H9 (cell line): ENCODE measurements at regions not wholly inside any gene's neighbourhood (a gene's known extent, or its start where the extent isn't known, plus 50 kb on each side); places are given as distances from the start of the nearest gene placed in this dataset.

ENCODE experiments used
- DNase-seq: peaks from one replicate; pipeline ENCODE4 v3.0.0-alpha.2; 2017
- H2AFZ ChIP-seq: one replicate; pipeline ENCODE4 v1.6.1; 2013; ENCODE audit warnings: mild to moderate bottlenecking, low read length, control low read depth, moderate library complexity
- H2AK5ac ChIP-seq: 2 replicates; pipeline ENCODE4 v1.6.1; 2013; ENCODE audit warnings: low read length, control low read depth, mixed read lengths; ENCODE audit not compliant: insufficient read length
- H2BK120ac ChIP-seq: one replicate; pipeline ENCODE4 v1.6.1; 2013; ENCODE audit warnings: low read depth, mild to moderate bottlenecking, low read length, control low read depth, inconsistent platforms; ENCODE audit not compliant: poor library complexity, severe bottlenecking
- H2BK12ac ChIP-seq: 2 replicates; pipeline ENCODE4 v1.6.1; 2013; ENCODE audit warnings: low read length, control low read depth, mixed read lengths, low read depth; ENCODE audit not compliant: insufficient read length
- H2BK15ac ChIP-seq: 2 replicates; pipeline ENCODE4 v1.6.1; 2013; ENCODE audit warnings: low read depth, low read length, control low read depth
- H2BK20ac ChIP-seq: one replicate; pipeline ENCODE4 v1.6.1; 2013; ENCODE audit warnings: low read depth, mild to moderate bottlenecking, low read length, control low read depth, inconsistent platforms; ENCODE audit not compliant: poor library complexity, severe bottlenecking
- H2BK5ac ChIP-seq: 2 replicates; pipeline ENCODE4 v1.6.1; 2013; ENCODE audit warnings: low read length, control low read depth, mixed read lengths; ENCODE audit not compliant: insufficient read length
- H3K14ac ChIP-seq: 2 replicates; pipeline ENCODE4 v1.6.1; 2013; ENCODE audit warnings: low read length, control low read depth; ENCODE audit not compliant: insufficient read depth
- H3K18ac ChIP-seq: 2 replicates; pipeline ENCODE4 v1.6.1; 2013; ENCODE audit warnings: low read depth, mild to moderate bottlenecking, mixed read lengths, low read length, control low read depth; ENCODE audit not compliant: insufficient read length
- H3K23ac ChIP-seq: 2 replicates; pipeline ENCODE4 v1.6.1; 2013; ENCODE audit warnings: low read length, control low read depth, mixed read lengths, low read depth; ENCODE audit not compliant: insufficient read length
- H3K23me2 ChIP-seq: 2 replicates; pipeline ENCODE4 v1.6.1; 2013; ENCODE audit warnings: low read depth, mild to moderate bottlenecking, mixed read lengths, low read length, control low read depth; ENCODE audit not compliant: insufficient read length, poor library complexity, severe bottlenecking
- H3K27ac ChIP-seq: 2 replicates; pipeline ENCODE4 v1.5.1; 2013; ENCODE audit warnings: low read length, control low read depth, mixed read lengths, low read depth; ENCODE audit not compliant: insufficient read length
- H3K27me3 ChIP-seq: 2 replicates; pipeline ENCODE4 v1.6.1; 2013; ENCODE audit warnings: low read length, control low read depth, inconsistent platforms; ENCODE audit not compliant: insufficient read depth
- H3K4ac ChIP-seq: 2 replicates; pipeline ENCODE4 v1.6.1; 2013; ENCODE audit warnings: low read depth, mild to moderate bottlenecking, control low read depth, inconsistent platforms, low read length, moderate library complexity
- H3K4me1 ChIP-seq: 2 replicates; pipeline ENCODE4 v1.6.1; 2013; ENCODE audit warnings: low read length, control low read depth, inconsistent platforms; ENCODE audit not compliant: insufficient read depth
- H3K4me2 ChIP-seq: 2 replicates; pipeline ENCODE4 v1.6.1; 2013; ENCODE audit warnings: low read length, control low read depth, mixed read lengths; ENCODE audit not compliant: insufficient read length, insufficient read depth
- H3K56ac ChIP-seq: 2 replicates; pipeline ENCODE4 v1.6.1; 2013; ENCODE audit warnings: low read depth, mild to moderate bottlenecking, mixed read lengths, low read length, control low read depth; ENCODE audit not compliant: insufficient read length
- H3K79me1 ChIP-seq: 2 replicates; pipeline ENCODE4 v1.6.1; 2013; ENCODE audit warnings: low read depth, mild to moderate bottlenecking, moderate library complexity, low read length, control low read depth, inconsistent platforms; ENCODE audit not compliant: insufficient read depth, poor library complexity, severe bottlenecking
- H3K79me2 ChIP-seq: 2 replicates; pipeline ENCODE4 v1.6.1; 2013; ENCODE audit warnings: low read length, control low read depth, inconsistent platforms; ENCODE audit not compliant: insufficient read depth
- H3K9ac ChIP-seq: 2 replicates; pipeline ENCODE4 v1.6.1; 2013; ENCODE audit warnings: low read length, control low read depth, mixed read lengths; ENCODE audit not compliant: insufficient read length; ENCODE audit errors: extremely low read depth
- H3K9me3 ChIP-seq: one replicate; pipeline ENCODE4 v1.6.1; 2013; ENCODE audit warnings: low read depth, low read length, inconsistent platforms; ENCODE audit not compliant: control insufficient read depth
- H3T11ph ChIP-seq: one replicate; pipeline ENCODE4 v1.6.1; 2013; ENCODE audit warnings: mild to moderate bottlenecking, low read length, control low read depth, inconsistent platforms
- H4K20me1 ChIP-seq: one replicate; pipeline ENCODE4 v1.6.1; 2013; ENCODE audit not compliant: control insufficient read depth, insufficient read length, insufficient read depth
- H4K5ac ChIP-seq: 2 replicates; pipeline ENCODE4 v1.6.1; 2013; ENCODE audit warnings: low read depth, mild to moderate bottlenecking, mixed read lengths, low read length, control low read depth; ENCODE audit not compliant: insufficient read length
- H4K8ac ChIP-seq: replicated peaks from 2 replicates; pipeline ENCODE4 v1.6.1; 2013; ENCODE audit warnings: low read length, control low read depth, mixed read lengths, low read depth; ENCODE audit not compliant: insufficient read length
- H4K91ac ChIP-seq: 2 replicates; pipeline ENCODE4 v1.6.1; 2013; ENCODE audit warnings: low read depth, mild to moderate bottlenecking, moderate library complexity, mixed read lengths, low read length, control low read depth; ENCODE audit not compliant: insufficient read length
- H3K27ac Mint-ChIP-seq, 3 experiments: 2 replicates in 2 of 3; 3 replicates in 1 of 3; pipeline ENCODE4 v1.8.0; 2020 to 2021; ENCODE audit warnings: mixed read lengths in 3 of 3, mild to moderate bottlenecking in 1 of 3, moderate library complexity in 1 of 3
- H3K27me3 Mint-ChIP-seq: 2 replicates; pipeline ENCODE4 v1.8.0; 2021; ENCODE audit warnings: low read depth, mild to moderate bottlenecking, moderate library complexity, mixed read lengths
- H3K36me3 Mint-ChIP-seq, 3 experiments: 2 replicates in 2 of 3; 3 replicates in 1 of 3; pipeline ENCODE4 v1.8.0; 2020 to 2021; ENCODE audit warnings: low read depth in 3 of 3, mixed read lengths in 3 of 3; ENCODE audit not compliant: insufficient read depth in 1 of 3
- H3K4me1 Mint-ChIP-seq, 2 experiments: 2 replicates each; pipeline ENCODE4 v1.8.0; 2020; ENCODE audit warnings: mixed read lengths in 2 of 2
- H3K4me3 Mint-ChIP-seq, 2 experiments: 2 replicates in 1 of 2; 3 replicates in 1 of 2; pipeline ENCODE4 v1.8.0; 2020 to 2021; ENCODE audit warnings: mild to moderate bottlenecking in 2 of 2, mixed read lengths in 2 of 2, moderate library complexity in 1 of 2
- H3K9me3 Mint-ChIP-seq, 2 experiments: 2 replicates in 1 of 2; 3 replicates in 1 of 2; pipeline ENCODE4 v1.8.0; 2020; ENCODE audit warnings: mild to moderate bottlenecking in 2 of 2, mixed read lengths in 2 of 2, moderate library complexity in 1 of 2
- WGBS: extraction: QIAGEN DNeasy Blood & Tissue Kit; methylation state at CpG from one replicate; pipeline ENCODE4 v1.1.7; 2013; ENCODE audit warnings: missing lambda C conversion rate, low lambda C conversion rate, mixed read lengths; ENCODE audit not compliant: insufficient read length; ENCODE audit errors: extremely low coverage; 5-methylcytosine and 5-hydroxymethylcytosine counted together
- TF ChIP-seq, protein P1 (sequence below): fragments of 200-600 bp; sonication (generic); conservative IDR thresholded peaks from 3 replicates; pipeline ENCODE4 v1.8.0; 2021; ENCODE audit warnings: antibody characterized with exemption, mild to moderate bottlenecking

DNA sequence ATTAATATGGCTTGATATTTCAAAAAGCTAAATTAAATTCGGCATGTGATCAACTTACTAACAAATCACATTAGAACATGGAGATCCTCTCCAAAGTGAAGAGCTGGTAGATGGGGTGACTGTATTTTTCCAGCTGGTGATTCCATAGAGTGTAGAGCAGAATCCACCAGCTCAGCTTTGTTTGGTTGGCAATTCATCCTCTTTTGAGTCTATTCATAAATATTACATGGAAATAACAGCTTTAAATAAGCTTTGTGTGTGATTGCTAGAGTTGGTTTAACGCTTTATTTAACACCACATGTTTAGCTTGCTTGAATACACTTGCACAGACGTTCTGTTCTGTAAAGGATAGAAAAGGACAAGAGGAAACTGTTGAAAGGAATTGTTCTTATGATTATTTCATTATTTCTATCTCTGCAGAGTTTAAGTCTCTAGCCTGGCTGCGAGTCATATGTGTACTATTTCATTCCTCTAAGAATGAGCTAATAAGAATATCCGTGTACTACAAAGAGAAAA is 738.3 kb upstream of the KIRREL3 start:
- no peak overlapping the region for H4K8ac ChIP-seq
- Mint-ChIP-seq H3K4me3 (no peak overlapping the region; a peak in 1 of 5 replicates), H3K27me3 (no peaks in the 10 kb centered on the region), H3K9me3 (no peaks in the 10 kb centered on the region), H3K36me3 (no peaks in the 10 kb centered on the region), H3K27ac (no peak overlapping the region), H3K4me1 (no peaks in the 10 kb centered on the region)
- H4K91ac ChIP-seq = no peak overlapping the region
- no peaks in the 10 kb centered on the region for H3K79me2 ChIP-seq
- no peaks in the 10 kb centered on the region for H3K79me1 ChIP-seq
- H2BK12ac ChIP-seq = no peak overlapping the region
- no peak overlapping the region for H3T11ph ChIP-seq
- no peak overlapping the region for H3K4me2 ChIP-seq
- no peak overlapping the region for H3K18ac ChIP-seq
- no peak overlapping the region for H2AFZ ChIP-seq
- no peak overlapping the region for H3K27ac ChIP-seq
- H2BK20ac ChIP-seq = no peak overlapping the region
- no peaks in the 10 kb centered on the region for H3K23me2 ChIP-seq
- H3K14ac ChIP-seq = no peak overlapping the region
- H3K56ac ChIP-seq = no peak overlapping the region
- WGBS = no CpG with 5 or more reads among the region's 5 CpGs
- H4K20me1 ChIP-seq = no peaks in the 10 kb centered on the region
- no peak overlapping the region for H2BK5ac ChIP-seq
- H2BK120ac ChIP-seq = no peak overlapping the region
- no peak overlapping the region for H3K4ac ChIP-seq
- H3K4me1 ChIP-seq = no peaks in the 10 kb centered on the region
- H3K9ac ChIP-seq = no peak overlapping the region
- TF ChIP-seq, protein P1, sequence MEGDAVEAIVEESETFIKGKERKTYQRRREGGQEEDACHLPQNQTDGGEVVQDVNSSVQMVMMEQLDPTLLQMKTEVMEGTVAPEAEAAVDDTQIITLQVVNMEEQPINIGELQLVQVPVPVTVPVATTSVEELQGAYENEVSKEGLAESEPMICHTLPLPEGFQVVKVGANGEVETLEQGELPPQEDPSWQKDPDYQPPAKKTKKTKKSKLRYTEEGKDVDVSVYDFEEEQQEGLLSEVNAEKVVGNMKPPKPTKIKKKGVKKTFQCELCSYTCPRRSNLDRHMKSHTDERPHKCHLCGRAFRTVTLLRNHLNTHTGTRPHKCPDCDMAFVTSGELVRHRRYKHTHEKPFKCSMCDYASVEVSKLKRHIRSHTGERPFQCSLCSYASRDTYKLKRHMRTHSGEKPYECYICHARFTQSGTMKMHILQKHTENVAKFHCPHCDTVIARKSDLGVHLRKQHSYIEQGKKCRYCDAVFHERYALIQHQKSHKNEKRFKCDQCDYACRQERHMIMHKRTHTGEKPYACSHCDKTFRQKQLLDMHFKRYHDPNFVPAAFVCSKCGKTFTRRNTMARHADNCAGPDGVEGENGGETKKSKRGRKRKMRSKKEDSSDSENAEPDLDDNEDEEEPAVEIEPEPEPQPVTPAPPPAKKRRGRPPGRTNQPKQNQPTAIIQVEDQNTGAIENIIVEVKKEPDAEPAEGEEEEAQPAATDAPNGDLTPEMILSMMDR = no peak
- no peak overlapping the region for H2AK5ac ChIP-seq
- no peaks in the 10 kb centered on the region for H3K9me3 ChIP-seq
- H3K23ac ChIP-seq = no peak overlapping the region
- H2BK15ac ChIP-seq = no peak overlapping the region
- DNase-seq = no peak
- H4K5ac ChIP-seq = no peak overlapping the region
- no peaks in the 10 kb centered on the region for H3K27me3 ChIP-seq
